Anterior cingulate cortex (tissue), 58 donors: ENCODE measurements at regions not wholly inside any gene's neighbourhood (a gene's known extent, or its start where the extent isn't known, plus 50 kb on each side); places are given as distances from the start of the nearest gene placed in this dataset.
"Not testable (repeated sequence)": the region's sequence is repeated elsewhere in the genome, so short reads cannot be mapped to it uniquely, and the experiment has no call there.

Experiments
- DNase-seq, 58 donors: peaks; one replicate each; lab custom pipeline; 2025; lab: John Stamatoyannopoulos, UW

- DNase-seq, result no peak
Observed at GRCh38 chr1:245039196-245039595, 115.6 kb upstream of the KIF26B start.

GRCh38 chr1:245036102-245036501 lies 118.7 kb upstream of the KIF26B start:
- DNase-seq, result no peak

GRCh38 chr1:245031041-245031440 lies 123.7 kb upstream of the KIF26B start:
- no peak for DNase-seq

- DNase-seq, result no peak
Observed at GRCh38 chr1:245026247-245026646, 128.5 kb upstream of the KIF26B start.

GRCh38 chr1:245025525-245025924 lies 129.3 kb upstream of the KIF26B start:
- DNase-seq, result no peak

- no peak for DNase-seq
Observed at GRCh38 chr1:245023222-245023621, 131.6 kb upstream of the KIF26B start.

- DNase-seq, result no peak
Observed at GRCh38 chr1:245019910-245020486, 134.8 kb upstream of the KIF26B start.

GRCh38 chr1:245016700-245017099 lies 138.1 kb upstream of the KIF26B start:
- DNase-seq, result no peak

GRCh38 chr1:245015031-245015430 lies 139.8 kb upstream of the KIF26B start:
- no peak for DNase-seq

GRCh38 chr1:245014247-245015029 lies 140.3 kb upstream of the KIF26B start:
- DNase-seq, result no peak

GRCh38 chr1:245010018-245010614 lies 144.7 kb upstream of the KIF26B start:
- DNase-seq, result no peak

GRCh38 chr1:245008761-245009160 lies 144.4 kb upstream of the HNRNPU start:
- DNase-seq, result no peak

- no peak for DNase-seq
Observed at GRCh38 chr1:245007852-245008251, 143.5 kb upstream of the HNRNPU start.

- DNase-seq, result no peak
Observed at GRCh38 chr1:245003246-245003645, 138.9 kb upstream of the HNRNPU start.

- no peak for DNase-seq
Observed at GRCh38 chr1:245001252-245001651, 136.9 kb upstream of the HNRNPU start.

- DNase-seq, result no peak
Observed at GRCh38 chr1:245000872-245001188, 136.5 kb upstream of the HNRNPU start.

- DNase-seq, result not testable (repeated sequence)
Observed at GRCh38 chr1:244999644-245000043, 135.3 kb upstream of the HNRNPU start.

GRCh38 chr1:244998717-244999346 lies 134.5 kb upstream of the HNRNPU start:
- no peak for DNase-seq

- DNase-seq, result no peak
Observed at GRCh38 chr1:244995602-244996400, 131.5 kb upstream of the HNRNPU start.

- no peak for DNase-seq
Observed at GRCh38 chr1:244992833-244993232, 128.5 kb upstream of the HNRNPU start.

GRCh38 chr1:244989813-244990212 lies 125.5 kb upstream of the HNRNPU start:
- no peak for DNase-seq
